Astrocyte of the spinal cord (primary cell): ENCODE measurements at regions not wholly inside any gene's neighbourhood (a gene's known extent, or its start where the extent isn't known, plus 50 kb on each side); places are given as distances from the start of the nearest gene placed in this dataset.

Experiments
- DNase-seq: peaks from one replicate; pipeline ENCODE4 v3.0.0; 2011; ENCODE audit warnings: low read depth, low spot score
- H3K4me3 ChIP-seq: 2 replicates; pipeline ENCODE4 v1.5.1; 2011; ENCODE audit warnings: low read depth, mild to moderate bottlenecking, low read length, moderate library complexity
- CTCF ChIP-seq: IDR thresholded peaks from 2 replicates; pipeline ENCODE4 v1.5.1; 2012; ENCODE audit warnings: low read depth, mild to moderate bottlenecking, low read length, inconsistent platforms
- in situ Hi-C: cut with HindIII; loops from 2 replicates; pipeline ENCODE4 v1.10.0; 2017; ENCODE audit warnings: low sequenced_read_pairs

- in situ Hi-C loops: no loop called here
- DNase-seq: no peak
- peak; percentile 3 for TF ChIP-seq CTCF
- H3K4me3 ChIP-seq: no peak overlapping the region
Observed at GRCh38 chr9:86893811-86894490, 53.4 kb downstream of the GAS1 start.

- no peak for DNase-seq
- in situ Hi-C loops: no loop called here
- H3K4me3 ChIP-seq: no peak overlapping the region
Observed at GRCh38 chr9:86892576-86892975, 54.7 kb downstream of the GAS1 start.

GRCh38 chr9:86891886-86892437 lies 55.3 kb downstream of the GAS1 start:
- no peak overlapping the region for H3K4me3 ChIP-seq
- TF ChIP-seq CTCF: no peak
- in situ Hi-C loops: no loop called here
- no peak for DNase-seq

More at GRCh38 chr9:86892576-86892975, 54.7 kb downstream of the GAS1 start:
- TF ChIP-seq CTCF: no peak

- in situ Hi-C loops: no loop called here
- no peak for DNase-seq
- no peak for TF ChIP-seq CTCF
- H3K4me3 ChIP-seq: no peak overlapping the region
Observed at GRCh38 chr9:86891091-86891490, 56.2 kb downstream of the GAS1 start.

GRCh38 chr9:86885232-86885631 lies 62.1 kb downstream of the GAS1 start:
- H3K4me3 ChIP-seq: no peak overlapping the region
- DNase-seq: no peak
- no peak for TF ChIP-seq CTCF
- in situ Hi-C loops: no loop called here

- no peak for DNase-seq
- no peak for TF ChIP-seq CTCF
- H3K4me3 ChIP-seq: no peak overlapping the region
- in situ Hi-C loops: no loop called here
Observed at GRCh38 chr9:86876621-86877196, 70.6 kb downstream of the GAS1 start.
